ENCODE measurements at regions not wholly inside any gene's neighbourhood (a gene's known extent, or its start where the extent isn't known, plus 50 kb on each side); places are given as distances from the start of the nearest gene placed in this dataset.

GRCh38 chr11:98101329-98101728, 919.4 kb upstream of the CNTN5 start:
- no peak for TF ChIP-seq POLR2AphosphoS5 (IDR thresholded peaks at IDR 0.05)
- no peak for TF ChIP-seq CTCF (IDR thresholded peaks at IDR 0.05)
- TF ChIP-seq POLR2A (IDR thresholded peaks at IDR 0.05): no peak
- H3K27me3 ChIP-seq: no peaks in the 10 kb centered on the region
- no peak for DNase-seq (ENCODE audit: low spot score in 2 of 2)
- H3K27ac ChIP-seq: no peak overlapping the region
- intact Hi-C loops (cut with DNase I; ENCODE audit: low total_unique reads): no loop called here
- H3K4me3 ChIP-seq: no peak overlapping the region
- H3K36me3 ChIP-seq: no peaks in the 10 kb centered on the region
- H3K9me3 ChIP-seq: no peaks in the 10 kb centered on the region
- H3K4me1 ChIP-seq: no peaks in the 10 kb centered on the region

GRCh38 chr11:98104249-98104648, 916.5 kb upstream of the CNTN5 start:
- no peaks in the 10 kb centered on the region for H3K27me3 ChIP-seq
- intact Hi-C loops (cut with DNase I; ENCODE audit: low total_unique reads): no loop called here

GRCh38 chr11:98107736-98108135, 913.0 kb upstream of the CNTN5 start:
- TF ChIP-seq POLR2AphosphoS5 (IDR thresholded peaks at IDR 0.05): no peak
- no peak for TF ChIP-seq POLR2A (IDR thresholded peaks at IDR 0.05)
- TF ChIP-seq CTCF (IDR thresholded peaks at IDR 0.05): no peak
- H3K9me3 ChIP-seq: no peaks in the 10 kb centered on the region
- H3K4me1 ChIP-seq: no peaks in the 10 kb centered on the region
- DNase-seq (ENCODE audit: low spot score in 2 of 2): no peak
- H3K4me3 ChIP-seq: no peak overlapping the region
- intact Hi-C loops (cut with DNase I; ENCODE audit: low total_unique reads): no loop called here
- H3K36me3 ChIP-seq: no peaks in the 10 kb centered on the region
- no peaks in the 10 kb centered on the region for H3K27me3 ChIP-seq
- H3K27ac ChIP-seq: no peak overlapping the region

More at GRCh38 chr11:98104249-98104648, 916.5 kb upstream of the CNTN5 start:
- Histone ChIP-seq H3K36me3 (no peaks in the 10 kb centered on the region), H3K4me1 (no peaks in the 10 kb centered on the region), H3K9me3 (no peaks in the 10 kb centered on the region), H3K27ac (no peak overlapping the region), H3K4me3 (no peak overlapping the region)
- no peak for TF ChIP-seq CTCF (IDR thresholded peaks at IDR 0.05)
- DNase-seq (ENCODE audit: low spot score in 2 of 2): no peak

- no peak for DNase-seq (ENCODE audit: low spot score in 2 of 2)
- intact Hi-C loops (cut with DNase I; ENCODE audit: low total_unique reads): no loop called here
- TF ChIP-seq POLR2A (IDR thresholded peaks at IDR 0.05): no peak
- no peak for TF ChIP-seq POLR2AphosphoS5 (IDR thresholded peaks at IDR 0.05)
- no peak for TF ChIP-seq CTCF (IDR thresholded peaks at IDR 0.05)
- no peaks in the 10 kb centered on the region for H3K9me3 ChIP-seq
- no peak overlapping the region for H3K4me3 ChIP-seq
- no peaks in the 10 kb centered on the region for H3K27me3 ChIP-seq
- H3K27ac ChIP-seq: no peak overlapping the region
- H3K4me1 ChIP-seq: no peaks in the 10 kb centered on the region
- H3K36me3 ChIP-seq: no peaks in the 10 kb centered on the region
Observed at GRCh38 chr11:98110030-98110429, 910.7 kb upstream of the CNTN5 start.

- intact Hi-C loops (cut with DNase I; ENCODE audit: low total_unique reads): no loop called here
- no peaks in the 10 kb centered on the region for H3K36me3 ChIP-seq
- no peak overlapping the region for H3K27ac ChIP-seq
- no peaks in the 10 kb centered on the region for H3K4me1 ChIP-seq
- H3K27me3 ChIP-seq: no peaks in the 10 kb centered on the region
- no peak for TF ChIP-seq CTCF (IDR thresholded peaks at IDR 0.05)
- no peak for TF ChIP-seq POLR2AphosphoS5 (IDR thresholded peaks at IDR 0.05)
- TF ChIP-seq POLR2A (IDR thresholded peaks at IDR 0.05): no peak
- no peak for DNase-seq (ENCODE audit: low spot score in 2 of 2)
- peaks cover 0 to 3% of the 10 kb centered on the region in 2 donors for H3K9me3 ChIP-seq
- no peak overlapping the region for H3K4me3 ChIP-seq
Observed at GRCh38 chr11:98115873-98116272, 904.9 kb upstream of the CNTN5 start.

Measured in breast epithelium (tissue), 4 donors.